GM23248 (cell line): ENCODE measurements at regions not wholly inside any gene's neighbourhood (a gene's known extent, or its start where the extent isn't known, plus 50 kb on each side); places are given as distances from the start of the nearest gene placed in this dataset.

Experiments
- DNase-seq: peaks from one replicate; pipeline ENCODE4 v3.0.0-alpha.2; 2015
- H2AFZ ChIP-seq: fragments of 200-600 bp; sonication (generic); 2 replicates; pipeline ENCODE4 v1.6.1; 2016; ENCODE audit warnings: antibody characterized with exemption
- H3F3A ChIP-seq: fragments of 200-600 bp; sonication (generic); 2 replicates; pipeline ENCODE4 v1.6.1; 2016; ENCODE audit warnings: mild to moderate bottlenecking, antibody characterized with exemption, mixed run types; ENCODE audit not compliant: insufficient read depth
- H3K27ac ChIP-seq: fragments of 200-600 bp; sonication (generic); 2 replicates; pipeline ENCODE4 v1.5.1; 2016; ENCODE audit warnings: mild to moderate bottlenecking
- H3K27me3 ChIP-seq: fragments of 200-600 bp; sonication (generic); replicated peaks from 2 replicates; pipeline ENCODE4 v1.6.1; 2016; ENCODE audit warnings: mild to moderate bottlenecking; ENCODE audit not compliant: insufficient read depth
- H3K36me3 ChIP-seq: fragments of 200-600 bp; sonication (generic); 2 replicates; pipeline ENCODE4 v1.6.1; 2016; ENCODE audit warnings: low read depth, mild to moderate bottlenecking
- H3K4me1 ChIP-seq: fragments of 200-600 bp; sonication (generic); 2 replicates; pipeline ENCODE4 v1.6.1; 2016; ENCODE audit warnings: mild to moderate bottlenecking; ENCODE audit not compliant: insufficient read depth
- H3K4me2 ChIP-seq: fragments of 200-600 bp; sonication (generic); one replicate; pipeline ENCODE4 v1.6.1; 2016; ENCODE audit warnings: mild to moderate bottlenecking; ENCODE audit not compliant: unreplicated experiment
- H3K4me3 ChIP-seq: fragments of 200-600 bp; sonication (generic); 2 replicates; pipeline ENCODE4 v1.5.1; 2016; ENCODE audit warnings: mild to moderate bottlenecking
- H3K79me2 ChIP-seq: fragments of 200-600 bp; sonication (generic); 2 replicates; pipeline ENCODE4 v1.6.1; 2016; ENCODE audit warnings: mild to moderate bottlenecking; ENCODE audit not compliant: insufficient read depth
- H3K9ac ChIP-seq: fragments of 200-600 bp; sonication (generic); 2 replicates; pipeline ENCODE4 v1.6.1; 2016; ENCODE audit warnings: mild to moderate bottlenecking
- H3K9me2 ChIP-seq: fragments of 200-600 bp; sonication (generic); 2 replicates; pipeline ENCODE4 v1.6.1; 2016; ENCODE audit warnings: mixed run types, mild to moderate bottlenecking, moderate library complexity; ENCODE audit not compliant: insufficient read depth
- H3K9me3 ChIP-seq: fragments of 200-600 bp; sonication (generic); one replicate; pipeline ENCODE4 v1.6.1; 2017; ENCODE audit warnings: low read depth
- H4K20me1 ChIP-seq: fragments of 200-600 bp; sonication (generic); 2 replicates; pipeline ENCODE4 v1.6.0; 2016; ENCODE audit not compliant: insufficient read depth
- EZH2 ChIP-seq: fragments of 200-600 bp; sonication (generic); IDR thresholded peaks from 2 replicates; pipeline ENCODE4 v1.6.1; 2018; ENCODE audit warnings: antibody characterized with exemption, mild to moderate bottlenecking; ENCODE audit not compliant: insufficient read depth, poor library complexity, severe bottlenecking
- EZH2phosphoT487 ChIP-seq: fragments of 200-600 bp; sonication (generic); IDR thresholded peaks from 2 replicates; pipeline ENCODE4 v1.6.1; 2018; ENCODE audit warnings: antibody characterized with exemption, moderate library complexity, mild to moderate bottlenecking, low read depth; ENCODE audit not compliant: insufficient read depth
- WGBS, 2 experiments: methylation state at CpG; one replicate each; pipeline ENCODE4 v1.1.6; 2015 to 2017; ENCODE audit warnings: low lambda C conversion rate in 2 of 2, low coverage in 1 of 2; ENCODE audit errors: missing lambda C conversion rate in 2 of 2; 5-methylcytosine and 5-hydroxymethylcytosine counted together
- in situ Hi-C: fragments of 300-500 bp; cut with MboI; formaldehyde crosslinking; loops from 2 replicates; pipeline ENCODE4 v1.15.0; 2020

GRCh38 chr15:69930754-69931153 is 167.0 kb downstream of the TLE3 start:
- Histone ChIP-seq H3K36me3 (no peaks in the 10 kb centered on the region), H3F3A (no peaks in the 10 kb centered on the region), H3K9me3 (peaks cover 6% of the 10 kb centered on the region), H4K20me1 (no peaks in the 10 kb centered on the region), H3K4me2 (no peak overlapping the region), H3K27ac (no peak overlapping the region), H3K4me1 (no peaks in the 10 kb centered on the region), H3K9me2 (no peaks in the 10 kb centered on the region), H3K27me3 (peaks cover 30% of the 10 kb centered on the region), H3K9ac (no peak overlapping the region), H2AFZ (no peak overlapping the region), H3K79me2 (no peaks in the 10 kb centered on the region), H3K4me3 (no peak overlapping the region)
- no peak for DNase-seq
- TF ChIP-seq EZH2 (no peak), EZH2phosphoT487 (no peak)
- in situ Hi-C loops, result no loop called here
- 37 to 39% methylated on average over 5 of the region's 5 CpGs for WGBS, 2 experiments

DNA sequence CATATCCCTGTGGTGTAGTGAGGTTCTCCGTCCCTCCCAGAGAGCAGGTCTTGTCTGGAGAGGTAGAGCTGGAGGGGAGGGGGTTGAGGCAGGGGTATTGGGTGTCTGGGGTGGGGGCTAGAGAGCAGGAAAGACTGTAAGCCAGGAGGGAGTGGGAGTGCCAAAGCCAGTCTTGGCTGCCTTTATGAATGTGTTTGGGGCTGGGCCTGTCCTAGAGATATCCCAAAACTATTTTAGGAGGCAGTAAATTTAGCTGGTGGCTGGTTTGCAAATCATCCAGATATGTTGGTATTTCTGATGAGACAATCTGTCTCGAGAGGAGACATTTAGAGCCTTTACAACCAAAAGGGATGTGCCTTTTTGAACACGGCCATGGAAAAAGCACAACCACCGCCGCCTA is 166.6 kb downstream of the TLE3 start:
- DNase-seq, result no peak
- Histone ChIP-seq H3K79me2 (no peaks in the 10 kb centered on the region), H3K27me3 (peaks cover 30% of the 10 kb centered on the region), H2AFZ (no peak overlapping the region), H3F3A (no peaks in the 10 kb centered on the region), H4K20me1 (no peaks in the 10 kb centered on the region), H3K9me3 (peaks cover 8% of the 10 kb centered on the region), H3K36me3 (no peaks in the 10 kb centered on the region), H3K4me3 (no peak overlapping the region), H3K4me2 (no peak overlapping the region), H3K27ac (no peak overlapping the region), H3K9me2 (no peaks in the 10 kb centered on the region), H3K9ac (no peak overlapping the region), H3K4me1 (no peaks in the 10 kb centered on the region)
- 52 to 54% methylated on average over 5 of the region's 5 CpGs for WGBS, 2 experiments
- TF ChIP-seq EZH2phosphoT487 (no peak), EZH2 (no peak)
- in situ Hi-C loops, result no loop called here

DNA sequence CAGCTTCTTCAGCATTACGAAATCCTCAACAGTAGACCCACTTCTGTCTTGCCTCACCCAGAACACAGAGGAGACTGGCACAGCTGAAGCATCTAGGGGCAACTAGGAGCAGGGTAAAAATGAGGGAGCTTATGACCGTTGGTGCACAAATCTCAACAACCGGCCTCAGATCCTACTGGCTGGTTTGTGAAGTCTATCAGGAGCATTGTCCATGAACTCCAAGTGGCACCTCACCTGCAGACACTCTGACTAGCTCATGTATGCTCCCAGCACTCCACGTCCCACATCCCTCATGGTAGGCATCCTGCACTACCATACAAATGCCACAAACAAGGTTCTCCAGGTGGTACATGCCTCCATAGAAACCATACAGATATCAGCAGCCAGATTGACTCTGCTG is 163.1 kb downstream of the TLE3 start:
- H3K9me2 ChIP-seq, result no peaks in the 10 kb centered on the region
- WGBS, 2 experiments, result 24 to 27% methylated on average over 4 of the region's 4 CpGs
- H3K4me1 ChIP-seq, result no peaks in the 10 kb centered on the region
- peaks cover 8% of the 10 kb centered on the region for H3K9me3 ChIP-seq
- no peak overlapping the region for H3K9ac ChIP-seq
- H3K79me2 ChIP-seq, result no peaks in the 10 kb centered on the region
- in situ Hi-C loops, result no loop called here
- no peak overlapping the region for H3K4me2 ChIP-seq
- H3F3A ChIP-seq, result no peaks in the 10 kb centered on the region
- peaks cover 51% of the 10 kb centered on the region for H3K27me3 ChIP-seq
- no peak for DNase-seq
- no peaks in the 10 kb centered on the region for H3K36me3 ChIP-seq
- H2AFZ ChIP-seq, result no peak overlapping the region
- TF ChIP-seq EZH2, result no peak
- H3K27ac ChIP-seq, result no peak overlapping the region
- H3K4me3 ChIP-seq, result no peak overlapping the region
- H4K20me1 ChIP-seq, result no peaks in the 10 kb centered on the region

DNA sequence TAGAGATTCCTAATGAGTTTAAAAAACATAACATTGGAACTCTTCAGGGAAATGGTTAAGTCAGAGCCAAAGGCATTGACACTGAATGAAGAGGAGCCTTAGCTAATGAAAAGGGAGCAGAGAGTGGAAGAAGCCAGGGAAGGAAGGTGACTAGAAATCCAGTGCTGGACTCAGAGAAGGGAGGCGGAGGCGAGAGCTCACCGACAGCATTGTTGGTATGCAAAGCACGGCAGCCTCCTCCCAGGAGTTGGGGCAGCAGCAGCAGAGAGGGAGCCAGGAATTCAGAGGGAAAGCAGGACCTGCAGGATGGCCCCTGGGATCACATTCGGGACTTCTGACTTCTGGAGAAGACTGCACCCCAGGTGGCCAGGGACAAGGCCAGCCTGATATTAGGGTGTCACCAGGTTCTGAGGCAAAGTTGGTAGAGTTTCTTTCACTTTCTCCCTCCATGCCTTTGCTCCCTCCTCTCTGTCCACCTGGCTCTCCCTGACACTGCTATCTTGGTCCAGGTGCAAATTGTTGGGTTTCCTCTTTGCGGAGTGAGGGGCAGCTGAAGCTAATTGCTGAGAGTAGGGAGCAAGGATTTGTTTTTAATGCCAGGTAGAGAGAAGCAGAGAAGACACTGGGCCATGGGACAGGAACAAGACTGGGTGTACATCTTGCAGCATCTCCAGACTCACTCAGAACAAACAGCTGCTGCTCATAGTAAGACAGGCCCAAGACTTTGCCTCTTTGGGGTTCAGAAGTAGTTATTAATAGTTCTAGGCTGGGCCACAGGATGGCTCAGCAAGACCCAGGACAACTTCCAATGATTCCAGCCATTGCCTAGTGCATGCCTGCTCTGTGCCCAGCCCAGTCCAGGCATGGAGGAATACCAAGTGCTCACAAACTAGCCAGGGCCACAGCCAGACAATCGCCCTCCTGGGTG is 157.9 kb downstream of the TLE3 start:
- no peaks in the 10 kb centered on the region for H3F3A ChIP-seq
- H3K27me3 ChIP-seq, result peaks cover 37% of the 10 kb centered on the region
- no peak for DNase-seq
- H3K27ac ChIP-seq, result no peak overlapping the region
- H4K20me1 ChIP-seq, result no peaks in the 10 kb centered on the region
- no peaks in the 10 kb centered on the region for H3K79me2 ChIP-seq
- peaks cover 8% of the 10 kb centered on the region for H3K9me3 ChIP-seq
- no peaks in the 10 kb centered on the region for H3K36me3 ChIP-seq
- H3K9me2 ChIP-seq, result no peaks in the 10 kb centered on the region
- H2AFZ ChIP-seq, result no peak overlapping the region
- in situ Hi-C loops, result no loop called here
- H3K4me3 ChIP-seq, result no peak overlapping the region
- TF ChIP-seq EZH2 (no peak), EZH2phosphoT487 (no peak)
- no peaks in the 10 kb centered on the region for H3K4me1 ChIP-seq
- 65 to 73% methylated on average over 7 of the region's 7 CpGs for WGBS, 2 experiments
- no peak overlapping the region for H3K9ac ChIP-seq
- no peak overlapping the region for H3K4me2 ChIP-seq
